Astrocyte (in vitro differentiated cells and primary cell): ENCODE measurements at regions not wholly inside any gene's neighbourhood (a gene's known extent, or its start where the extent isn't known, plus 50 kb on each side); places are given as distances from the start of the nearest gene placed in this dataset.

Experiments
- EZH2 ChIP-seq: IDR thresholded peaks from 2 replicates; pipeline ENCODE4 v1.6.1; 2012; ENCODE audit warnings: mild to moderate bottlenecking, low read length, inconsistent platforms; ENCODE audit not compliant: insufficient read depth
- TF ChIP-seq, protein P1 (sequence below): IDR thresholded peaks from 2 replicates; pipeline ENCODE4 v1.5.1; 2011; ENCODE audit warnings: low read depth, mild to moderate bottlenecking, inconsistent platforms, low read length, moderate library complexity; ENCODE audit not compliant: insufficient read depth

DNA sequence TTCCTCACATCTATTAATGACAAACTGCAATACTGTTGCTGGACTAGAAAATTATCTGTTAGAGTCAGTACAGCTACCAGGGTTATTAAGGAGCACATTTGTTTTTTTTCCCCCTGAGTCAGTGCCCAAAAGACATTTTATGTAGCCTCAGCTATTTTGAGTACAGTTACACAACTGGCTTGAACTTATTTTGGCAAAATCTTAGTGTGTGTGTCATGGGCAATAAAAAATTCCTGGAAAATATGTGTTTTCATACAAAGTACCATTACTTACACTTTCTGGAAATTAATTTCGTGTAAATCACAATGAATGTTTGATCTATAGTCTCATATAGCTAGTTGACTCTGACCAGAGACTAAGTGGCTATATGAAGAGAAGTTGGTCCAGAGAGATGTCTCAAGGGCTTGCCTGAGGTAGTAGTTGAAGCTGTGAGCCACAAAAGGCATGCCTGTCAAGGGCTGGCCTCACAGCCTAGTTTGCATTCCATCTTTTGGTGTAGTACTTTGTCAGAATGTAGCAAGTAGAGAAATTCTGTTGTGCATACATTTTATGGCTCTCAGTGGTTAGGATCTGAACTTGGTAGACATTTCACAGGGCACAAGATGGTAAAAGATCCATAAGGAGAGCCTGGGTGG, 283.4 kb downstream of the MTX2 start:
- TF ChIP-seq, protein P1, sequence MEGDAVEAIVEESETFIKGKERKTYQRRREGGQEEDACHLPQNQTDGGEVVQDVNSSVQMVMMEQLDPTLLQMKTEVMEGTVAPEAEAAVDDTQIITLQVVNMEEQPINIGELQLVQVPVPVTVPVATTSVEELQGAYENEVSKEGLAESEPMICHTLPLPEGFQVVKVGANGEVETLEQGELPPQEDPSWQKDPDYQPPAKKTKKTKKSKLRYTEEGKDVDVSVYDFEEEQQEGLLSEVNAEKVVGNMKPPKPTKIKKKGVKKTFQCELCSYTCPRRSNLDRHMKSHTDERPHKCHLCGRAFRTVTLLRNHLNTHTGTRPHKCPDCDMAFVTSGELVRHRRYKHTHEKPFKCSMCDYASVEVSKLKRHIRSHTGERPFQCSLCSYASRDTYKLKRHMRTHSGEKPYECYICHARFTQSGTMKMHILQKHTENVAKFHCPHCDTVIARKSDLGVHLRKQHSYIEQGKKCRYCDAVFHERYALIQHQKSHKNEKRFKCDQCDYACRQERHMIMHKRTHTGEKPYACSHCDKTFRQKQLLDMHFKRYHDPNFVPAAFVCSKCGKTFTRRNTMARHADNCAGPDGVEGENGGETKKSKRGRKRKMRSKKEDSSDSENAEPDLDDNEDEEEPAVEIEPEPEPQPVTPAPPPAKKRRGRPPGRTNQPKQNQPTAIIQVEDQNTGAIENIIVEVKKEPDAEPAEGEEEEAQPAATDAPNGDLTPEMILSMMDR: no peak
- TF ChIP-seq EZH2: no peak
